ENCODE measurements at regions not wholly inside any gene's neighbourhood (a gene's known extent, or its start where the extent isn't known, plus 50 kb on each side); places are given as distances from the start of the nearest gene placed in this dataset.

- TF ChIP-seq POLR2A (IDR thresholded peaks at IDR 0.05) = no peak
- no peak for TF ChIP-seq CTCF (IDR thresholded peaks at IDR 0.05)
Measured at GRCh38 chr15:46921891-46922290, 795.4 kb upstream of the SEMA6D start.

Measured in adrenal gland (tissue), 5 donors.